Brain microvascular endothelial cell (primary cell): ENCODE measurements at regions not wholly inside any gene's neighbourhood (a gene's known extent, or its start where the extent isn't known, plus 50 kb on each side); places are given as distances from the start of the nearest gene placed in this dataset.
"Not testable (repeated sequence)": the region's sequence is repeated elsewhere in the genome, so short reads cannot be mapped to it uniquely, and the experiment has no call there.

Source experiments
- DNase-seq: peaks from one replicate; pipeline ENCODE4 v3.0.0-alpha.2; 2020
- H3K27ac ChIP-seq: fragments of 250-450 bp; sonication (Bioruptor Pico); 2 replicates; pipeline ENCODE4 v1.5.1; 2020; ENCODE audit warnings: mild to moderate bottlenecking, moderate library complexity
- H3K27me3 ChIP-seq: fragments of 250-450 bp; sonication (Bioruptor Pico); replicated peaks from 2 replicates; pipeline ENCODE4 v1.5.1; 2020; ENCODE audit warnings: mild to moderate bottlenecking
- H3K36me3 ChIP-seq: fragments of 250-450 bp; sonication (Bioruptor Pico); replicated peaks from 2 replicates; pipeline ENCODE4 v1.5.1; 2020; ENCODE audit warnings: mild to moderate bottlenecking
- H3K4me3 ChIP-seq: 2 replicates; pipeline ENCODE4 v1.5.1; 2011; ENCODE audit warnings: low read depth, mild to moderate bottlenecking, control low read depth, low read length, moderate library complexity
- CTCF ChIP-seq: IDR thresholded peaks from 2 replicates; pipeline ENCODE4 v1.5.1; 2011; ENCODE audit warnings: low read depth, mild to moderate bottlenecking, moderate library complexity, low read length, control low read depth, inconsistent platforms; ENCODE audit errors: missing control alignments
- in situ Hi-C: cut with HindIII; loops from 2 replicates; pipeline ENCODE4 v1.10.0; 2017; ENCODE audit warnings: low sequenced_read_pairs, low pct_ligation_motif_present

GRCh38 chr1:24268555-24268954, 50.6 kb upstream of the GRHL3 start:
- DNase-seq, H3K27me3 ChIP-seq, H3K27ac ChIP-seq, in situ Hi-C loops, H3K36me3 ChIP-seq, H3K4me3 ChIP-seq: not testable (repeated sequence)

DNA sequence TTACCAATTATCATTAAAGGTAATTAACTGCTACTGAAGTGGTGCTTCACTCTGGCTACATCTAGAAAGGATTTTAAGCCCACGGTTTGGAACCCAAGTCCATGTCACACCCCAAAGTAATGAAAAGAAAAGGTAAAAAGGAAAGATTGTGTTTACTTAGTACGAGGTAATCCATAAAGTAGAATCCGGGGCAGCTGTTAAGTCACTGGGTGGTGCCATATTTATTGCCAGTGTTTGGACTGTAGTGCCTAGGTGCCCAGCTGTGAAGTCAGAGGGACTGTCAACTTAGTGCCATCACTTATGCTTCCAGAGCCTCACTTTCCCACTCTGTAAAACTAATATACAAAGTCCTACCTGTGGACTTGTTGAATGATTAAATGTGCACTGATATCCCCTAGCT, 52.2 kb upstream of the GRHL3 start:
- H3K27me3 ChIP-seq, result no peaks in the 10 kb centered on the region
- H3K4me3 ChIP-seq, result no peak overlapping the region
- no peak for TF ChIP-seq CTCF
- in situ Hi-C loops, result no loop called here
- no peaks in the 10 kb centered on the region for H3K36me3 ChIP-seq
- no peak for DNase-seq
- no peak overlapping the region for H3K27ac ChIP-seq

DNA sequence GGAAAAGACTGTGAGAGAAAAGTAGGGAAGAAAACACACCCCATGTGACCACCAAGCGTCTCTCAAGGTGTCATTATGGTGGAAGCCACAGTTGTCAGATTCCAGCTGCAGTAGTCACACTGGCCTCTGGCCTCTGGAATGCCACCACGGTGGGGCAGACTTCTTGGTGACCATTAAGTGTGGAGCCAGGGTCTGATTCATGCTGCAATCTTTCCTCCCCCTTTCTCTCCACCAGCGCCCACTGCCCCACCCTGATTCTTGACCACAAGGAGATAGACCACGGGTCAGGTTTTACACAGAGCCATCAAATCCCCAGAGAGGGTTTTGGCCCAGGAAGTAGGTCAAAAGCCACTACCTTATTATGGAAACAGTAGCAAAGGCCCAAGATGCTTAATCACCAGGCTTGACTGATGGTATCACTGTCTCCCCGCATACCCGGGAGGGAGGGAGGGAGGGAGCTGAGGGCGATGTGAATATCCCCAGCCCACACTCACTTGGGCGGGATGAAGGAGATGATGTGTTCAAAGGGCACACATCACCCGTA, 52.7 kb upstream of the GRHL3 start:
- H3K4me3 ChIP-seq, result no peak overlapping the region
- no peaks in the 10 kb centered on the region for H3K36me3 ChIP-seq
- peak; percentile 77 for DNase-seq
- no peak overlapping the region for H3K27ac ChIP-seq
- in situ Hi-C loops, result no loop called here
- H3K27me3 ChIP-seq, result no peaks in the 10 kb centered on the region
- peak; percentile 28 for TF ChIP-seq CTCF

- Histone ChIP-seq H3K27me3 (no peaks in the 10 kb centered on the region), H3K27ac (no peak overlapping the region), H3K4me3 (no peak overlapping the region), H3K36me3 (no peaks in the 10 kb centered on the region)
- in situ Hi-C loops, result no loop called here
- no peak for DNase-seq
- TF ChIP-seq CTCF, result no peak
Observed at GRCh38 chr1:24263746-24264145, 55.4 kb upstream of the GRHL3 start.

DNA sequence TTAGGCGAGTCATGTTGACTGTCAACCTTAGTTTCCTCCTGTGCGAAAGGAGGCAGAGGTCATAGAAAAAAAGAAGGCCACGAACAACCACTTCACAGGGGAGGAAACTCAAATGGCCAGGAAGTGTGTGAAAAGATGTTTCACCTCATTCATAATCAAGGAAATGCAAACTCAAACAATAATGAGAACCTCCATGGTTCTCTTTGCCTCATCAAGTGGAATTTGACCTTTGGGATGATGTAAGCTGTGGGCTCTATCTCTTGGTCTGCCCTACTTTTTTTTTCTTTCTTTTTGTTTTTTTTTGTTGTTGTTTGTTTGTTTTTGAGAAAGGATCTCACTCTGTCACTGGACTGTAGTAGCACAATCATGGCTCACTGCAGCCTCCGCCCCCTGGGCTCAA, 55.9 kb upstream of the GRHL3 start:
- Histone ChIP-seq H3K4me3 (no peak overlapping the region), H3K36me3 (no peaks in the 10 kb centered on the region), H3K27ac (no peak overlapping the region), H3K27me3 (no peaks in the 10 kb centered on the region)
- in situ Hi-C loops, result no loop called here
- no peak for TF ChIP-seq CTCF
- no peak for DNase-seq

- peaks cover 6% of the 10 kb centered on the region for H3K27me3 ChIP-seq
- no peak for TF ChIP-seq CTCF
- in situ Hi-C loops, result no loop called here
- DNase-seq, result no peak
- H3K27ac ChIP-seq, result no peak overlapping the region
- H3K36me3 ChIP-seq, result no peaks in the 10 kb centered on the region
- no peak overlapping the region for H3K4me3 ChIP-seq
Observed at GRCh38 chr1:24261977-24262376, 57.2 kb upstream of the GRHL3 start.
